NAMALWA (cell line): ENCODE measurements at regions not wholly inside any gene's neighbourhood (a gene's known extent, or its start where the extent isn't known, plus 50 kb on each side); places are given as distances from the start of the nearest gene placed in this dataset.
A peak's percentile ranks its signal among the peaks of the same experiment; 100 is the strongest.
"Not testable (repeated sequence)": the region's sequence is repeated elsewhere in the genome, so short reads cannot be mapped to it uniquely, and the experiment has no call there.

ENCODE experiments used
- DNase-seq: peaks from one replicate; pipeline ENCODE4 v3.0.0-alpha.2; 2015; ENCODE audit warnings: low spot score

DNA sequence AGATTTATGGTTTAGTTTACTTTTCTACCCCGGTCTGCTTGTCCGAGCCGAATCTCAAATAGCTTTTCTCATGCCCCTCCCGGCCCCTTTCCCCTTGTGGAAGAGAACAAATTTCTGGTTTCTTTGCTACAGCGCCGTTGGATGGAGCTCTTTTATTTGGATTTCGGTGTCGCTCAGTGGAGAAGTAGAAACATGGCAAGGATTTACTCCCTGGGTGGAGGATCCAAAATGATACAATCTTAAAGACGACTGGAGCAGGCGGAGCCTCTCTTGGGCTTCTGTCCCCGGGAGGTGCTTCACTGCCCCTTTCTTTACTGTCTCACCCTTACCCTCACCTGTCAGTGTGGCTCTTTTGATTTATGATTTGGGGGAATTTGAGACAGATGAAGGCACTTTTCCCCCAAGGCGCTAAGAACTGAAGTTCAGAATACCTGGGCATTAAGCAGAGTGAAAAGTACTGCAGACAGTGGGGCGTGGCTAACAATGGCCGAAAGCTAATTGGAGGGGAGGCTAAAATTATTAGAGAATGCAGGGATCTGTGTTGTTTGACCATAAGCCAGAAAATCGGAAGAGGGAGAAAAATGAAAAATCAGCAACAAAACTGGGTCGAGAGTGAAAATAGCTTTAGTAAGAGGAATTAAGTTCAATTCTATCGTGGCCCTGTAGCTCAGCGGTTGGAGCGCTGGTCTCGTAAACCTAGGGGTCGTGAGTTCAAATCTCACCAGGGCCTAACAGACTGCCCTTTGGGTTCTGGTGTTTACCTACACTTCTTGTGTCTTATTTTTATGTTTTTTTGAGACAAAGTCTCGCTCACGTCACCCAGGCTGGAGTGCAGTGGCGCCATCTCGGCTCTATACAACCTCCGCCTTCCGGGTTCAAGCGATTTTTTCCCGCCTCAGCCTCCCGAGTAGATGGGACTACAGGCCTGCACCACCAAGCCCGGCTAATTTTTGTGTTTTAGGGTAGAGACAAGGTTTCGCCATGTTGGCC lies 145.1 kb upstream of the ZNF184 start:
- DNase-seq = peak; percentile 21

DNA sequence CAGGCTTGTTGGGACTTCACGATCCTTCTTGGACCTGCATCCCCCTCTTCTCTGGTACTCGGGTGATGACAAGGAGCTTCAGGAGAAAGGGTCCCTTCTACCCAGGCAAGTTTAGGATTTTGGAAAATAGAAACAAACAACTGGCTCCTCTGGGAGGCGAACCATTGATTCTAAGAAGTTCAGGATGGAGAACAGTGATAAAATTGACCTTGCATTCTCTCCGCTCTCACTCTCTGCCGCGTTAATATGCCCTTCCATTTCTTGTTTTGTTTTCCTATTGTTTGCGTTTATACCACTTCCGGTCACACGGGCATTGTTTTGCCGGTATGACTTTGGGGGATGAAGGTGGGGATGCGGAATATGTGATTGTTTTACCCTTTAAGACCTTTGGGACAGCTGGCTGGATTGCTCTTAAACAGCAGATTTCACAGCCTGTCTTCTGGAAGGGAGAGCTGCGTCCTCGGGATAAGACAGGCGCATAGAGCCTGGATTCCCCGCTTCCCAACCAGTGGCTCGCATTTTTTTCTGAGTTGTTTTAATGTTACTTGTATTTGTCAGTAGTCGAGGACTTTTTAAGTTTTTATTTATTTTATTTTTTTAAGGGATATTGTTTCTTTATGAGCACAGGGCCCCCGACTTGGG lies 144.3 kb upstream of the ZNF184 start:
- DNase-seq = no peak

DNA sequence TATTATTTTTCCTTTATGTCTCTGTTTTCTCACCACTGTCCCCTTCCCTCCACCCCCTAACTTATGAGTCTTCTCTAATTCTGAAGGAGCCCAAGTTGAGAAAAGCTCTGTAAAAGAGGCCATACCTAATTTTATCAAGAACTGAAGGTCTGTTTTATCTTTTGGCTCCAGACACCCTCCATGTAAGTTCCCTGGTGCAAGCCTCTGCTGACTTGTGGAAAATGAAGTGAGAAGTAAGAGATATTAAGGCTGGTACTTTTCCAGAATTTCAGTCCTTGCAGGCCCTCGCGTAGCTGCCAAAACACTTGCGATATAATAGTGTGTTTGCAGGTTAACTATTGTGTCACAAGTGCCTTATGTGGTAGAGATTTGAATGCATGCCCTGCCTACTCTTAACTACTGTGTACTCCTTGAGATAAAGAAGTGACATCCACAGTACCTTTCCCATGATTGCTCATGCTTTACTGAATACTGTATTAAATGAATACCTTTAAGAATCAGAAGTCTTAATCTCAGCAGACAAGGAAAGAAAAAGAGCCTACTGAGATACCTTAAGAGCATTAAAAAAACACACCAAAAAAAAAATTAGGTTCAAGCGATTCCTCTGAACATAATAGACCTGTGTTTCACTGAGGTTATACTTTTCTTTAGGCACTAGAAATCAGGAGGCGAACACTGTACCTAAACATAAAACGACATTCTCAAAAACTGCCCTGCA lies 143.6 kb upstream of the ZNF184 start:
- no peak for DNase-seq

DNA sequence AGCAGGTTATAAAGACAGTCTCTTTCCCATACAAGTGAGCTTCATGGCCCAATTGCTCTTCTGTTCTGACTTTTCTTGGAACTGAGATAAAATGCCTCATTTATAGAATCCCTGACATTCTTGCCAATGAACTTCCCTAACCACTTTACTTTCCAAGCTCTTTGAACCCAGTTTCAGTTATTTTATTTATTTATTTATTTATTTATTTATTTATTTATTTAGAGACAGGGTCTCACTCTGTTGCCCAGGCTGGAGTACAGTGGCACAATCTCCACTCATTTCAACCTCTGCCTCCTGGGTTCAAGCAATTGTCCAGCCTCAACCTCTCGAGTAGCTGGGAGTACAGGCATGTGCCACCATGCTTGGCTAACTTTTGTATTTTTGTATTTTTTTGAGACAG lies 138.5 kb upstream of the ZNF184 start:
- DNase-seq = no peak

DNA sequence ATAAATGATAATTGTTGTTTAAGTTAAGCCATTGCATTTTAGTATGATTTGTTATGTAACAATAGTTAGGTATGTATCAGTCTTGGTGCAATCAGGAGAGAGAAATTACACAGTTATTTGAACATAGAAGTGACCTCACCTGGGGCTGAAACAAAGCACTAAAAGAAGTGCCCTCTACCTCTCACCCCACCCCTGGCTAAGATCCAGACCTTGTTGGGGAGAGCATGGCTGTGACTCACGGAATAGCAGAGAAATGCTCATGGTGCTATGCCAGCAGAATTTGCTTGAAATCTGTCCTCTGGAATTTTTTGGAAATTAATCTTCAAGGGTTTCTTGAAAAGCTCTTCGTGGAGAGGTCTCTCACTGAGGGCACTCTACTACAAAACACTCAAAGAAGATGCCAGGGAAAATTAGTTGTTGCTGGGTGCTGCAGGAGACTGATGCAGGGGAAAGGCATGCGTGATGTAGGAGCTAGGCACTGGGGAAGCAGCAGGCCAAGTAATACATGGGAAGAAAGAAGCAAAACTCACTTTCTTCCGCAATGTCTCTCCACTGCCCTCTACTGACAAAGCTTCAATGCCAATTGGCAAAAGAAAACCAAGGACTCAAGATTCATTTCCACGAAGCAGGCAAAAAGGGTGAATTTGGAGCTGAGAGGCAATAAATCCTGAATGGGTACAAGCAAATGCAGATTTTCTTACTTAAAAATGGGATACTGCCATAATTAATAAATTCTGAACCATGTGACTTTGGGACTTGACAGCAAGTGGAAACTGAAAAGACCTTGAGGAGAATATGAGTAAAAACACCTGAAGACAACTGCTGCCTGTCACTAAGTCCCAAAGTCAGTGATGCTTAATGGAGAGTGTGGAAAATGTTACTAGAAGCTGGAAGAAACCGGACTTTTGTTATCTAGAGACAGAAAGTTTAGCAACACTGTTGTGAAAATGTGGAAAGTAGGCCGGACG lies 136.3 kb upstream of the ZNF184 start:
- DNase-seq = peak; percentile 66

DNA sequence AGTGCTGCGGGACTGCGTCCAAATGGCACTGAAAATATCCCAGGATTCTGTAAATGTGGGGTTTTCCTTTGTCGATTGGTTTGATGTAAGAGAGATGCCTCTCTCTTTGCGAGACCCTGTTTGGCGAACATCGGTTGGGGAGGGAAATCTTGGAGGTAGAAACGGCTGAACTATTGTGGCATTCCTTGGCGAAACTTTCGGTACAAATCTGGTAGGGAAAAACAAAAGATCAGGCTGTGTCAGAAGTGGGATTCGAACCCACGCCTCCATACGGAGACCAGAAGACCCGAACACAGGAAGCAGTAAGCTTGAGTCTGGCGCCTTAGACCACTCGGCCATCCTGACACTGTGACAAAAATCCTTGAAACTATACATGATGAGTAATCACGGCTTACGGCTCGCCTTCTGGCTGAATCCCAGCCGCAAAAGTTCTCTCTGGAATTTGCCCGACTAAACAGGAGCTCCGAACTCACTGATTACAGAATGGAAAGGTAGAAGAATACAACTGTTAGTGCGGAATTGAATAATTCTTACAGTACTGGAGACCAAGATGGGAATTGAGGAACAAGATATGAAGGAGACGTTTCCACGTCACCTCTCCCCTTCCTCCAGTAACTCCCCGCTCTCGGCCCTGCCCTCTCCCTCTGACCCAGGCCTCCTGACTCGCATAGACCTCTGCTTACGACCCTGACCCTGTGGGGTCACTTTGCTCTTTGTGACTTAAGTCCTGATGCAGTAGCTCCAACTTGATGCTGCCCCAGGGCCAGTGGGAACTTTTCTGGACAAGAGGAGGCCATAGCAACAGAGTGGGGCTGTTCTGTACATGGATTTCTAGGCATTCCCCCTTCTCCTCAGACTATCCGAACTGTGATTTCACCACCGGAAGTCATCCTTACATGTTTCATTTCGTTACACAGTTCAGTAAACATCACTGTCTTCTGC lies 132.8 kb upstream of the ZNF184 start:
- no peak for DNase-seq

DNA sequence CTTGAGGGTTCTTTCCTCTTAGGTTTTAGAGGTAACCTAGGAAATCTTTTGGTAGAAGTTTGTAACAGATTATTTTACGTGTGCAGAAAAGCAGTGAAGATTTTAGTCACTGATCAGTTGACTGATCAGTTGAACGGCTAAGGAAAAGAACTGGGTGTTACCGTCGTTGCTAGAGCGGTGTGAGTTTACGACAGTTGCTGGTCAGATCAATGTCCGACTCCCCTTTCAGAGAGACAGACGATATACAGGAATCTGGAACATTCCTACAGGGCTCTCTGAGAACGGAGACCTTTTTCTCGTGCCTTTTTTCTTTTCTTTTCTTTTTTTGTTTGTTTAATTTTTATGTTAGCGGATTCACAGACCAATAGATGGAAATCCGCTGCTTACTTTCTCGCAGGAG lies 132.1 kb upstream of the ZNF184 start:
- no peak for DNase-seq

DNA sequence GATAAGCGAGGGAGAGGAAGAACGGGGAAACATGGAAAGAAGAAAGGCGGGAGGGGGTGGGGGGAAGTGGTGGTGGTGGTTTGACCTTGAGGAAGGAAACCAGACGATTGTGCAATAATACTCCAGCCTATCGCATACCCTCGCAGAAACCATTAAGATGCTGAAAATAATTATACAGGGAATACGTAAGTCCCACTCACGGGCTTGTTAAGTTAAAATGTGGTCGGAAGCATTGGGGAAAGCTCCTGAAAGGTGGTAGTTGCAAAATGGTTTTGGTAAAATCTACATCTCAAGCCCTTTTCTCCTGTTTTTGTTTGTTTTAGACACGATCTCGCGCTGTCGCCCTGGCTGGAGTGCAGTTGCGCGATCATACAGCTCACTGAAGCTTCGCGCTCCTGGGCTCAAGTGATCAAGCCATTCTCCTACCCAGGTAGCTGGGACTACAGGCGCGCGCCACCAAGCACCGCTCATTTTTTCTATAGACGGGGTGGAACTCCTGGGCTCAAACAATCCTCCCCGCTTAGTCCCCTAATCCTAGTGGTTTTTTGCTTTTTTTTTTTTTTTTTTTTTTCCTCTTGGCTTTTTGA lies 128.9 kb upstream of the ZNF184 start:
- DNase-seq = no peak

DNA sequence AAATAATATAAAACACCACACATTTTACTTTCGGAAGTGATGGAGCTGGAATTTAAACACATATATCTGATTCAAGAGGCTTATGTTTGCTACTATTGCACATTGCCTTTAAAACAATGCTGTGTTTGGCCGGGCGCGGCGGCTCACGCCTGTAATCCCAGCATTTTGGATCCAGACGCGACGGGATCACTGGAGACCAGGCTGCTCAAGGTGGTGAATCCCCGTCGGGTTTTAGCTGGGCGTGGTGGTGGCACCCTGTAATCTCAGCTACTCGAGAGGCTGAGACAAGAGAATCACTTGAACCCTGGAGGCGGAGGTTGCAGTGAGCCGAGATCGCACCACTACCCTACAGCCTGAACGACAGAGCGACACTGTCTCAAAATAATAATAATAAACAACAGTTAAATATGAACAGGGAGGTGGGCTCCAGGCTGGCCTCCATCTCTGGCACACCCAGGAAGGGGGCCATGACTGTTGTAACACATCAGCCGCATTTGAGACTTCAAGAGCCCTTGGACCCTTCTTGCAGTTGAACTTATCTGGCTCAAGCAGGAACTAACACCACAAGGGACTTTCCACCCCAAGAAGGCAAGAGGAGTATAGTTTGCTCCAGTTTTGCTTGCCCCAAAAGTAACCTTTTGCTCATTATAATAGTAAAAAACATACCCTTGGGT lies 127.1 kb upstream of the ZNF184 start:
- DNase-seq = no peak

DNA sequence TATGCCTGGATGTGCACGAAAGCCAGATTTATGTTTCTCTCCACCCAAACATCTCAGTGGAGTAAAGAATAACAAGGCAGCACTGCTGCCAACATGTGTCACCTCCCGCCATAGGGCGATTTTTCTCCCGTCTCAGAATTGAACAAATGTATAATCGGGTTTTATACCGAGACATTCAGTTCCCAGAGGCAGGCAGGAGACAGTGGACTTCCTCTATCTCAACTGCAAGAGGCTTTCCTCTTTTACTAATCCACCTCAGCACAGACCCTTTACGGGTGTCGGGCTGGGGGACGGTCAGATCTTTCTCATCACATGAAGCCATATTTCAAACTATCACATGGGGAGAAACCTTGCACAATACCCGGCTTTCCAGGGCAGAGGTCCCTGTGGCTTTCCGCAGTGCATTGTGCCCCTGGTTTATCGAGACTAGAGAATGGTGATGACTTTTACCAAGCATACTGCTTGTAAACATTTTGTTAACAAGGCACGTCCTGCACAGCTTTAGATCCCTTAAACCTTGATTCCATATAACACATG lies 124.2 kb upstream of the ZNF184 start:
- not testable (repeated sequence) for DNase-seq

DNA sequence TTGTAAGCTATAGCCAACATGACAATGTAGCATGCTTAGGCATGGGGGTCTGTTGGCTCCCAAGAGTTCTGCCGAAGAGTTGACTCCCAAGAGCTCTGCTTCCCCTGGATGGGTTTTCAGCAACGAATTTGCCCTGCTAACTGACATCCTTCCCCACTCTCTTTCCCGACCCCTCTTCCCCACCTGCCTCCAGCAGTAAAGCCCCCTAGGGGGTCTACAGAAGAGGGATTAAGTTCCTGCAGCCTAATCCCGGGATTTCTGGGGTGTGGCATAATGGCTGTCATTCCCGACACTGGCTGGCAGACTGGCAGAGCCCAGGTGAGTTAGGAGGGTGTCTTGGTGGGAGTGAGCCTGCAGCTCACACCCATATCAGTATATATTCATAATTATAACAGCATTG lies 121.0 kb upstream of the ZNF184 start:
- no peak for DNase-seq

DNA sequence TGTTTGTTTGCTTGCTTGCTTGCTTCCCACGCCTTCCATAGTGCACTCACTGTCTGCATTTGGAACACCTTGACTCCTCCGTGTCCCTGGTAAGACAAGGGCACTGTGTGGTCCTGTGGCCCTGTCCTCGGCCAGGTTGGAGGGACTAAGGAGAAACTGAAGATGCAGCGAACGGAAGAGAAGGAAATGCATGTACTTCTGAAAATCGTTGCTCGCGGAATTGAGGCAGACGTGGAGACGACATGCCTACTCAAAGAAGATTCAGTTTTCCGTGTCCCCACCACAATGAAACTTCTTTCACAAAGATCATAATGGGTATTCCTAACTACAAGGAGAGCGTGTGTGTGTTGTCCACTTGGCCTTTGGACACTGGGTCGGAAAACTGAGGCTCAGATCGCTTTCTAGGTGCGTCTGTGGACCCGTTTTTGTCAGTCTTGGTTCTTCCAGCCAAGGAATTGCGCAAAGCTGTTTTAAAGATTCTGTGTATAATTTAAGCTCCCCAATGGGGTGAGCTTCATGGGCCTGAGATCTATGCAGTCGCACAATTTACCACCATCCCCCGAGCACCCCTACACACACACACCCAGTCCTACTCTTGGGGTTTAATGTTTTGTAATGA lies 120.4 kb upstream of the ZNF184 start:
- no peak for DNase-seq

DNA sequence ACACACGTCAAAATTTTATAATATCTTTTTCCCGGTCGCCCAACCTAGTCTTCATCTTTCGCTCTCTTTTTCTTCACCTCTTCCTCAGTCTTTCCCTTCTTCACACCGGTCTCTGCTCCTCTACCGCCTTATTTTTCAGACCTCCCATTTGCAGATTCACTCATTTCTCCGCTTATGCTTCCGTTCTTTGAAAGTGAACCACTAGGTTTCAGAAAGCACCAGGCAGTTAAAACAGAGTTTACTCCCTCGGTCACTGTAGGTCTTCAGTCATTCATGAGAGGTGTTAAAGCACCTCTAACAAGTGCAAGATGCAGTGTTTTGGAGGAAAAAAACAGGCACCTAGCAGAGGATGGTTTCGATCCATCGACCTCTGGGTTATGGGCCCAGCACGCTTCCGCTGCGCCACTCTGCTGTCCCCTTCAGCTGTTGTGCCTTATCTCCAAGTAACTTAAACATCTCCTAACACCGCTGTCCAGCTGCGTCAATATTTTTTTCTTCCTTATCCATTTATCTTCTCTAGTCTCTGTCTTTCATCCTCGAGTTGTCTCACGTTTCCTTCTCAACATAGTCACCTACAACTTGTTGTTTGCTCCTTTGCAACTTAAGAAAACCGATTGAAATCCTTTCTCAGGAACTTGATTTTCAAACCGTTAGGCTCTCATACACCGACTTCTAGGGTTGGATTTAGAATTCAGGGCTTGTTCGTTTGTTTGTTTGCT lies 119.7 kb upstream of the ZNF184 start:
- DNase-seq = peak; percentile 88

DNA sequence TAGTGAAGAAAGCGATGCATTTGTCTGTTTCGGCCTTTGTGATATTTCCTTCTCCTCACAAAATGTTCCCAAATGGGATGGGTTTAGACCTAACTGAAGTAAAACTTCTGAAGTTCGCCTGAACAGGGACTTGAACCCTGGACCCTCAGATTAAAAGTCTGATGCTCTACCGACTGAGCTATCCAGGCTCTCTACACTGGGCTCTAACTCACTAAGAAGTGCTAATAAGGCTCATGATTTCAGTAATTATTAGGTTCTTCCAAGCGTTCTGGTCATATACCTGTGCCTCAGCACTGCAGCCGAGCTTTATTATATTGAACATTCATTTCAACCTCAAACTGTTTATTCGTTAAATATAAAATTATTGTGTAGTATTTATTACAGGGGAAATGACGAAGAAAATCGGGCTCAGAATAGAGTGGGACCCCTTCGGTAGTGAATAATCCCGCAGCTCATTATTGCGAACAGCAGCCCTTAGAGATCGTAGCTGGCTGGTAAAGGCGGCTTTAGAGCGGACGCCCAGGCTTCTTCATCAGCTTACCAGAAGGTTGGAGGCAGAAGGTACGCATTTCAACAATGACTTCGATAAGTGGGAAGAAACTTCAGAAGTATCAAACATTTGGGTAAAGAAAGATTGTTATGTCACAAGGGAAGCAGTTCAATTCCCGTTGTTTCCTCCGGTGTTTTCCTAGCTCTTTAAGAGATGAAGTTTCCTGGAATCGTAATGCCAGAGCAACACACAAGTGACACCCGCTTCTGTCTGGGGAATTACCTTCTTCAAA lies 119.0 kb upstream of the ZNF184 start:
- DNase-seq = peak; percentile 61

DNA sequence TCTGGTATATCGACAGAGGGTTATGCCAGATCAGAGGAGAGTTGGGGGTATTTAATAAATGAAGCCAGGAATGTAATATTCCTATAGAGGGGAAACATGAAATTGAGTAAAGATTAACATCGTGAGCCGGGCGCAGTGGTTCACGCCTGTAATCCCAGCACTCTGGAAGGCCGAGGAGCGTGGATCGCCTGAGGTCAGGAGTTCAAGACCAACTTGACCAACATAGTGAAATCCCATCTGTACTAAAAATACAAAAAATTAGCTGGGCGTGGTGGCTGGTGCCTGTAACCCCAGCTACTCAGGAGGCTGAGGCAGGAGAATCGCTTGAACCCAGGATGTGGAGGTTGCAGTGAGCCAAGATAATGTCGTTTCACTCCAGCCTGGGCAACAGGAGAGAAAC lies 112.4 kb upstream of the ZNF184 start:
- DNase-seq = not testable (repeated sequence)

DNA sequence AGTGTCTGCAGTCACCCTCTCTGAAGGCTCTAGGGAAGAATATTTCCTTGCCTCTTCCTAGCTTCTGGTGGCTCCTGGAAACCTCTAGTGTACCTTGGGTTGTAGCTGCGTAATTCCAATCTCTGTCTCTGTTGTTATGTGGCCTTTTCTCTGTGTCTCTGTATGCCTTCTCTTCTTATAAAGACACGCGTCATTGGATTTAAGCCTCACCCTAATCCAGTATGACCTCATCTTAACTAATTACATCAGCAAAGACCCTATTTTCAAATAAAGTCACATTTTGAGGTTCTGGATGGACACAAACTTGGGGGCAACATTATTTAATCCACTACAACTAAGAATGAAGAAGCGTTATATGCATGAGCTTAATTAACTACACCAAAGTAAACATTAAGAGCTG lies 111.4 kb upstream of the ZNF184 start:
- no peak for DNase-seq
